Progenitor cell of endocrine pancreas (in vitro differentiated cells): ENCODE measurements at regions not wholly inside any gene's neighbourhood (a gene's known extent, or its start where the extent isn't known, plus 50 kb on each side); places are given as distances from the start of the nearest gene placed in this dataset.

Source experiments
- DNase-seq: peaks from one replicate; pipeline ENCODE4 v3.0.0; 2021; ENCODE audit warnings: low spot score; ENCODE audit not compliant: unreplicated experiment
- H3K27ac Mint-ChIP-seq: 2 replicates; pipeline ENCODE4 v1.8.0; 2021; ENCODE audit warnings: mild to moderate bottlenecking, moderate library complexity, mixed read lengths
- H3K27me3 Mint-ChIP-seq: 2 replicates; pipeline ENCODE4 v1.8.0; 2021; ENCODE audit warnings: mixed read lengths
- H3K36me3 Mint-ChIP-seq: 2 replicates; pipeline ENCODE4 v1.8.0; 2022; ENCODE audit warnings: mixed read lengths; ENCODE audit not compliant: insufficient read depth
- H3K4me1 Mint-ChIP-seq: 2 replicates; pipeline ENCODE4 v1.8.0; 2021; ENCODE audit warnings: low read depth, mixed read lengths
- H3K4me3 Mint-ChIP-seq: 2 replicates; pipeline ENCODE4 v1.8.0; 2021; ENCODE audit warnings: low read depth, mild to moderate bottlenecking, moderate library complexity, mixed read lengths
- H3K9me3 Mint-ChIP-seq: 2 replicates; pipeline ENCODE4 v1.8.0; 2021; ENCODE audit warnings: low read depth, mixed read lengths
- CTCF ChIP-seq: fragments of 200-600 bp; sonication (generic); IDR thresholded peaks from one replicate; pipeline ENCODE4 v1.5.0; 2021; ENCODE audit warnings: antibody characterized with exemption, mild to moderate bottlenecking; ENCODE audit not compliant: unreplicated experiment

- H3K4me1 Mint-ChIP-seq, result peaks cover 9% of the 10 kb centered on the region
- H3K9me3 Mint-ChIP-seq, result no peaks in the 10 kb centered on the region
- DNase-seq, result no peak
- TF ChIP-seq CTCF, result no peak
- peaks cover 32% of the 10 kb centered on the region for H3K27me3 Mint-ChIP-seq
- H3K36me3 Mint-ChIP-seq, result no peaks in the 10 kb centered on the region
- H3K4me3 Mint-ChIP-seq, result no peak overlapping the region
- no peak overlapping the region for H3K27ac Mint-ChIP-seq
Observed at GRCh38 chr19:29076963-29077362, 136.0 kb downstream of the UQCRFS1 start.

GRCh38 chr19:29076161-29076560, 136.8 kb downstream of the UQCRFS1 start:
- peaks cover 26% of the 10 kb centered on the region for H3K27me3 Mint-ChIP-seq
- no peak overlapping the region for H3K4me3 Mint-ChIP-seq
- TF ChIP-seq CTCF, result no peak
- no peaks in the 10 kb centered on the region for H3K36me3 Mint-ChIP-seq
- peaks cover 9% of the 10 kb centered on the region for H3K4me1 Mint-ChIP-seq
- DNase-seq, result no peak
- no peaks in the 10 kb centered on the region for H3K9me3 Mint-ChIP-seq
- no peak overlapping the region for H3K27ac Mint-ChIP-seq

- peaks cover 16% of the 10 kb centered on the region for H3K27me3 Mint-ChIP-seq
- no peak for DNase-seq
- H3K4me1 Mint-ChIP-seq, result peaks cover 9% of the 10 kb centered on the region
- H3K27ac Mint-ChIP-seq, result no peak overlapping the region
- no peak overlapping the region for H3K4me3 Mint-ChIP-seq
- no peaks in the 10 kb centered on the region for H3K36me3 Mint-ChIP-seq
- no peak for TF ChIP-seq CTCF
- no peaks in the 10 kb centered on the region for H3K9me3 Mint-ChIP-seq
Observed at GRCh38 chr19:29075149-29075548, 137.8 kb downstream of the UQCRFS1 start.

- peaks cover 10% of the 10 kb centered on the region for H3K27me3 Mint-ChIP-seq
- no peaks in the 10 kb centered on the region for H3K36me3 Mint-ChIP-seq
- no peak for DNase-seq
Observed at GRCh38 chr19:29074579-29074978, 138.4 kb downstream of the UQCRFS1 start.

GRCh38 chr19:29067831-29068230, 145.1 kb downstream of the UQCRFS1 start:
- no peak for TF ChIP-seq CTCF
- no peak for DNase-seq
- H3K4me1 Mint-ChIP-seq, result peaks cover 3% of the 10 kb centered on the region
- H3K9me3 Mint-ChIP-seq, result no peaks in the 10 kb centered on the region
- peaks cover 28% of the 10 kb centered on the region for H3K27me3 Mint-ChIP-seq
- no peak overlapping the region for H3K4me3 Mint-ChIP-seq
- no peaks in the 10 kb centered on the region for H3K36me3 Mint-ChIP-seq
- no peak overlapping the region for H3K27ac Mint-ChIP-seq

More at GRCh38 chr19:29074579-29074978, 138.4 kb downstream of the UQCRFS1 start:
- Mint-ChIP-seq H3K27ac (no peak overlapping the region), H3K9me3 (no peaks in the 10 kb centered on the region), H3K4me1 (peaks cover 8% of the 10 kb centered on the region), H3K4me3 (no peak overlapping the region)
- TF ChIP-seq CTCF, result no peak
